Skeletal muscle tissue (tissue), 3 donors: ENCODE measurements at regions not wholly inside any gene's neighbourhood (a gene's known extent, or its start where the extent isn't known, plus 50 kb on each side); places are given as distances from the start of the nearest gene placed in this dataset.

Experiments used
- H3K27ac ChIP-seq: one replicate; pipeline ENCODE4 v1.7.0; 2013; ENCODE audit warnings: mild to moderate bottlenecking, low read depth, low read length, inconsistent platforms
- H3K27me3 ChIP-seq, 3 donors: one replicate each; pipeline ENCODE4 v1.7.0; 2013; ENCODE audit warnings: low read length in 3 of 3; ENCODE audit not compliant: control insufficient read depth in 3 of 3, insufficient read depth in 3 of 3
- H3K36me3 ChIP-seq, 3 donors: one replicate each; pipeline ENCODE4 v1.7.0; 2013; ENCODE audit warnings: low read length in 3 of 3; ENCODE audit not compliant: control insufficient read depth in 3 of 3, insufficient read depth in 3 of 3
- H3K4me1 ChIP-seq, 3 donors: one replicate each; pipeline ENCODE4 v1.7.0; 2013; ENCODE audit warnings: low read length in 3 of 3, mild to moderate bottlenecking in 3 of 3; ENCODE audit not compliant: control insufficient read depth in 3 of 3, insufficient read depth in 3 of 3
- H3K4me3 ChIP-seq, 3 donors: one replicate each; pipeline ENCODE4 v1.7.0; 2013; ENCODE audit warnings: low read length in 3 of 3
- H3K9ac ChIP-seq, 3 donors: one replicate each; pipeline ENCODE4 v1.7.0; 2013; ENCODE audit warnings: low read length in 3 of 3, mild to moderate bottlenecking in 3 of 3, moderate library complexity in 2 of 3, low read depth in 1 of 3
- H3K9me3 ChIP-seq, 3 donors: one replicate each; pipeline ENCODE4 v1.7.0; 2013; ENCODE audit warnings: low read length in 3 of 3; ENCODE audit not compliant: control insufficient read depth in 3 of 3
- donor health status: Osteomylitis.

DNA sequence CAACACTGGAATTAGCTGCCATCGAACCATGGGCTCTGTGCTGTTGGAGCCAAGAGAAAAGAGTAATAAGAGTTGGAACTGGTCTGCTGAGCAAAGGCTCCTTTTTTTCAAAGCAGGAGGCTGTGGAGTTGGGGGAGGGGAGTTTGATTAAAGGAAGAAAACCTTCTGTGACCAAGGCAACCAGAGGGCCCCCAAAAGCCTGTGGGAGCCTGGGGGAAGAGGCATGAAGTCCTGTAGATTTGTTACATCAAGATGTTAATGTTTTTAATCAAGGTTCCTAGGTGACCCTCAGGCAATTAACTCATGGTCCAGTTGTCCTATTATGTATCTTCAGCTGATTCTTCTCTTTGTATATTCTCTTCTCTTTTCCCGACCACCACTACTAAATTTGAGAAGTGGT is 403.9 kb downstream of the NDFIP2 start:
- Histone ChIP-seq H3K4me3 (no peak overlapping the region), H3K4me1 (no peaks in the 10 kb centered on the region), H3K27ac (no peak overlapping the region), H3K9me3 (no peaks in the 10 kb centered on the region), H3K9ac (no peak overlapping the region), H3K36me3 (no peaks in the 10 kb centered on the region), H3K27me3 (no peaks in the 10 kb centered on the region)

DNA sequence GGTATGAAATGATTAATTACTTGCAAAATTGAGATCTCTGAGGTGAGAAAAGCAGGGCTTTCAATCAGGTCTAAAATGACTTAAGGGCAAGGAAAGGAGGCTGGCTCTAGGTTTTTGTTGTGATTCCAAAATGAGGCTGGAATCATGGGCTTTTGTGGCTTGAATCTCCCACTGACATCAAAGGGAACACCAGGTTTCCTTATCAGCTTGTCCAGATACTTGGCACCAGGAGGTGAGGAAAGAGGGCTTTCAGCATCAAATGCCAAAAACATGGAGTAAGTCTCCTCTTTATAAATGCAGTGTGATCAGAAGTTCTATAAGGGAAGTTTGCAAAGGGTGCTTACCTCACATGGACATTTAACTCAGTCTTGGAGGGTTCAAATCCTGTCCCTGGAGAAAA is 402.3 kb downstream of the NDFIP2 start:
- Histone ChIP-seq H3K36me3 (no peaks in the 10 kb centered on the region), H3K27me3 (no peaks in the 10 kb centered on the region), H3K4me3 (no peak overlapping the region), H3K9ac (no peak overlapping the region), H3K27ac (no peak overlapping the region), H3K4me1 (no peaks in the 10 kb centered on the region), H3K9me3 (no peaks in the 10 kb centered on the region)

DNA sequence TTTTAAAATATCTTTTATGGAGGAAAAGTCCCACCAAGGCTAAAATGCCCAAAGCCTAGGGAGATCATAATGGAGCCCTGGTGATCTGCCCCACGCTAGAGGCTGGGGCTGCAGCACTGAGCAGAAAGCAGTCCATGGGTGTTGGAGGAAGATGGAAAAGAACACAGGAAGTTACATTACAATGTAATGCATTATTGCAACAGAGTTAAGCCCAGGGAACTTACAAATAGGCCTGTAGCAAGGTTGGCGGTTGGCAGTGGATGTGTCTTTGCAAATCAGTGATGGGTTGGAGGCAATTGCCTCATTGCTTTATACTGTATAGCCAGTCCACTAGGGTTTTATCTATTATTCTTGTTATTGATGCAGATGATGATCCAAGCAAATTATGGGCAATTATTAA is 399.9 kb downstream of the NDFIP2 start:
- no peaks in the 10 kb centered on the region for H3K36me3 ChIP-seq
- no peak overlapping the region for H3K4me3 ChIP-seq
- H3K27ac ChIP-seq = no peak overlapping the region
- H3K4me1 ChIP-seq = no peaks in the 10 kb centered on the region
- H3K27me3 ChIP-seq = no peaks in the 10 kb centered on the region
- no peaks in the 10 kb centered on the region for H3K9me3 ChIP-seq
- no peak overlapping the region for H3K9ac ChIP-seq

DNA sequence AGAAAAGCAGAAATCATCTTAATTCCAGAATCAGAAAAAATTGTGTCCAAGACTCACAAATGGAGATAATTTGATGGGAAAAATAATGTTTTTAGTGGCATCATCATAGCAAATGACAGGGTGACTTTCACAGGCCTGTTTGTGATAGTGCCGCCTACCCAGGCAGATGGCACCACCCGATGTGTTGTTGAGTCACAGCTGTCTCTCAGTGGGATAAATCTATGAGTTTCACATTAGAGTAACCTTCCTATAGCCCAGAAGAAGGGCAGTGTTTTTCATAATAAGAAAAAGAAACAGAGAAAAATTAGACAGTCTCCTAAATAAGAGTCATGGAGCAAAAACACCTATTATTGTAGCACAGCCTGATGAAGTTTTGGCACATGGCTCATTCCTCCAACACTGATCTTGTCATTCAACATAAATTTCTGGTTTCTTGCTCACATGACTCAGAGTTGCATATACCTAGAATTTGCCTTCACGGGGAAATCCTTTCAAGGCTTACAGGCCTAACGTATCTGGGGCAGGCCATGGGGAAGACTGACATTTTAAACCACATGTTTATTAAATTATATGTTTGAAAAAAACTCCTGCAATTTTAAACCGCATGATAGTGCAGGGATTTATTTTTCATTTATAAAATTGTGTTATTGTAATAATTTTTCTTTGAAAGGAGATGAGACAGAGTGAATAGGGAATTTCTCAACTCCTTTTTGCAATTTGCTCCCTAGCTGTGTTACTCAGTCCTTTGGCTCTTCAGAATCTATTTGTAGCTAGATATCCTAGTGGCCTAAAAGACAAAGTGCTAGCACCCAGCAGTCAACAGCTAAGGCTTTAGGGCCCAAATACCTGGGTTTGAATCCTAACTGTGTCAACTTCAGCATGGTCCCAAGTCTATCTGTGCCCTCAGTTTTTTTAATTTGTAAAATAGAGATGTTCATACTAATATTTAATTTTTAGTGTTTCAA is 393.7 kb downstream of the NDFIP2 start:
- Histone ChIP-seq H3K9me3 (no peaks in the 10 kb centered on the region), H3K4me3 (no peak overlapping the region), H3K9ac (no peak overlapping the region), H3K36me3 (no peaks in the 10 kb centered on the region), H3K4me1 (no peaks in the 10 kb centered on the region), H3K27ac (no peak overlapping the region), H3K27me3 (no peaks in the 10 kb centered on the region)

DNA sequence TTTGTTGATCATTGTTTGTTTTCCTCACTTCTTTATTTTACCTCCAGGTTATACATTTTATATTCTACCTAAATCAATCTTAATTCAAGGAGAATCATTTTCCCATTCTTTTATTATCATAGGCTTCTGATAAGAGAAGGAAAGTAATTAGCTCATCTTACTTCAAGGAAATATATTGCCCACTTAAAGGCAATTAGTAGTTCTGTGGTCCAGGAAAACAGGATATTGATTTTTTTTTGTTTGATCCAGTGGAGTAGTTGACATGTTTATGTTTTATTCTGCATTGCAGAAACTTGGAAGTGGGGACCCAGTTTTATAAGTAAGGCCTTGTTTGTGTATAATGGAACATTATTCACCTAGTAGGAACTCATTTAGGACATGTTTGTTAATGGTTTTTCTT is 390.6 kb downstream of the NDFIP2 start:
- H3K4me1 ChIP-seq = no peaks in the 10 kb centered on the region
- no peak overlapping the region for H3K27ac ChIP-seq
- no peak overlapping the region for H3K4me3 ChIP-seq
- no peaks in the 10 kb centered on the region for H3K9me3 ChIP-seq
- H3K27me3 ChIP-seq = no peaks in the 10 kb centered on the region
- H3K36me3 ChIP-seq = no peaks in the 10 kb centered on the region
- H3K9ac ChIP-seq = no peak overlapping the region

DNA sequence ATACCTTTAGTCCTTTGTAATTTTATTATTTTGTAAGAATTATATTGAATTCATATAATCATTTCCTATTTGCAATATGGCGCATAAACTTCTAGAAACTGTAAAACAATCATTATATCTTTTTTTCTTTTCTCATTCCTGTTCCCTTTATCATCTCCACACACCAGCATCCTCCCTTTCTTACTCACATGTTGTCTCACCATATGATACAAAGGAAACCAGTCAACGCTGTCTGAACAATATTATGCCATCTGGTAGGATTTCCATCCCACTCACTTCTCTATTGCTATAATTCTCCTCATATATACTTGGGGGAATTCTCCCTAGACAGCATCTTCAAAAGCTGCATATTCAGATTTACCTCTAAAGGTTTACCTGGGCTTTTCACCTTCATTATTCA is 389.8 kb downstream of the NDFIP2 start:
- no peak overlapping the region for H3K9ac ChIP-seq
- no peaks in the 10 kb centered on the region for H3K9me3 ChIP-seq
- H3K36me3 ChIP-seq = no peaks in the 10 kb centered on the region
- H3K27me3 ChIP-seq = no peaks in the 10 kb centered on the region
- no peak overlapping the region for H3K27ac ChIP-seq
- no peak overlapping the region for H3K4me3 ChIP-seq
- H3K4me1 ChIP-seq = no peaks in the 10 kb centered on the region

DNA sequence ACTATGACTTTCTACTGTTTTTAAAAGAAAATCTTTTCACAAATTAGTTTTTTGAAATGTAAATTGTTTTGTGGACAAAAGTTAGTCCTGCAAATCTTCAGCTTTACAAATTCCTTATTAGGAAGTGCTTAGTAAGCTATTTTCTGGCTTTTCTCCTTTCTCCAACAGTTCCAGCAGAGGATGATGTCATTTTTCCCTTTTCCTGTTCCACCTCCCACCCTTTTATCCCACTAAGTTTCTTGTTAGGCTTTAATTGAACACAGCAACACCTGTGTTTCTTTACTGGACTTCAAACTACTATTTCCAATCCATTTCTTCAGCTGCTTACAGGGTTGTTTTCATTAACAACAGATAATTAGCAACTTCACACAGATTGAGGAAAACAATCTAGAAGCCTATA is 389.2 kb downstream of the NDFIP2 start:
- H3K27me3 ChIP-seq = no peaks in the 10 kb centered on the region
- H3K27ac ChIP-seq = no peak overlapping the region
- H3K36me3 ChIP-seq = no peaks in the 10 kb centered on the region
- no peak overlapping the region for H3K4me3 ChIP-seq
- no peaks in the 10 kb centered on the region for H3K4me1 ChIP-seq
- H3K9ac ChIP-seq = no peak overlapping the region
- no peaks in the 10 kb centered on the region for H3K9me3 ChIP-seq

DNA sequence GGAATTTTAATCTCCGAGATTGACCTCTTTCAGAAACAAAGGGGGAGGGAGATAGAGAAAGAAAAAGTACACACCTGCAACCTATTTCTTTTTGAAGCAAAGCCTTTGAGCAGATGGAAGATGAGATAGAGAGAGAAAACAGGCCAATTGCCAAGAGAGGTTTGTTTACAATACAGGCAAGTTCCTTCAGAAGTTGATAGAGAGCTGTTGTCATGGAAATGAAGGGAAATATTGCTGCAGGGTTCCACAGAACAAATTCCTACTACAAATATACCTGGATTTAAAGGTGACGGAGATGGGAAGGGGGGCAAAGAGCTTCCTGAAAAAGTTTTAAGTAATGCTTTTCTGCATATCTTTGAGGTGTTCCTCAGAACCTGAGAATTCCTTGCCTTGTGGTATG is 388.4 kb downstream of the NDFIP2 start:
- no peaks in the 10 kb centered on the region for H3K36me3 ChIP-seq
- no peak overlapping the region for H3K4me3 ChIP-seq
- H3K9ac ChIP-seq = no peak overlapping the region
- no peak overlapping the region for H3K27ac ChIP-seq
- H3K9me3 ChIP-seq = no peaks in the 10 kb centered on the region
- no peaks in the 10 kb centered on the region for H3K4me1 ChIP-seq
- H3K27me3 ChIP-seq = no peaks in the 10 kb centered on the region

DNA sequence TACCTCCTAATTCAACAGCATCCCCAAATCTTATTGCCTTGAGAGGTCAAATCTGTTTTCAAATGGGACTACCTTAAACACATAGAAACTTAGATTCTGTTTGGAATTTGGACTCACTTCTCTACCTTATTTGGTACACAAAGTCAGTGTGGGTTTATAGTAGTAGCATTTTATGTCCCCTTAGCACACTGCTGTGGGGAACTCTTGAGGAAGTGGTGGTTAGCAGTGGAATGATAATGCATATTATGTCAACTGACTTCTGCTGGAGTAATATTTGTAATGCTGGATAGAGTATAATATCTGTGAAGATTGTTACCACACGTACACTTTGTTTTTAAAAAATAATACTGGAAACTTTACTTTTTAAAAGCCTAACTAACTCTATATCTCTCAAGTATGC is 386.3 kb downstream of the NDFIP2 start:
- Histone ChIP-seq H3K9me3 (no peaks in the 10 kb centered on the region), H3K27me3 (no peaks in the 10 kb centered on the region), H3K27ac (no peak overlapping the region), H3K4me3 (no peak overlapping the region), H3K4me1 (no peaks in the 10 kb centered on the region), H3K36me3 (no peaks in the 10 kb centered on the region), H3K9ac (no peak overlapping the region)

DNA sequence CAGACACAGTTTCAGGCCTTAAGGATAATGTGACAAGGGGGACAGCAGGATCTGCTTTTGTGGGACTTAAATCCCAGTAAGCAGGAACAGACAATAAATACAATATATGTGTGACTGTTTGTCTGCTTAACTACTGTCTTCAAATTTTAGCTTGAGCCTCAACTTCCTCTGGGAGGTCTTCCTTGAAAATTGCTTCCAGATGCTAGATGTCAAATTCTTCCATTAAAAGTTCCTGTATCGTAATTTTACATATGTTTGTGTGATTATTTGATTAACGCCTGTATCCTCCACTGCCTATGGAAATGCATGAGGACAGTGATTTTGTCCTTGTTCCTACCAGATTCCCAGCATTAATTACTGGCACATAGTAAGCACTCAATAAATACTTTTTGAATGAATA is 385.5 kb downstream of the NDFIP2 start:
- Histone ChIP-seq H3K4me3 (no peak overlapping the region), H3K4me1 (no peaks in the 10 kb centered on the region), H3K9me3 (no peaks in the 10 kb centered on the region), H3K27ac (no peak overlapping the region), H3K36me3 (no peaks in the 10 kb centered on the region), H3K9ac (no peak overlapping the region), H3K27me3 (no peaks in the 10 kb centered on the region)
